ENCODE measurements at regions not wholly inside any gene's neighbourhood (a gene's known extent, or its start where the extent isn't known, plus 50 kb on each side); places are given as distances from the start of the nearest gene placed in this dataset.

DNA sequence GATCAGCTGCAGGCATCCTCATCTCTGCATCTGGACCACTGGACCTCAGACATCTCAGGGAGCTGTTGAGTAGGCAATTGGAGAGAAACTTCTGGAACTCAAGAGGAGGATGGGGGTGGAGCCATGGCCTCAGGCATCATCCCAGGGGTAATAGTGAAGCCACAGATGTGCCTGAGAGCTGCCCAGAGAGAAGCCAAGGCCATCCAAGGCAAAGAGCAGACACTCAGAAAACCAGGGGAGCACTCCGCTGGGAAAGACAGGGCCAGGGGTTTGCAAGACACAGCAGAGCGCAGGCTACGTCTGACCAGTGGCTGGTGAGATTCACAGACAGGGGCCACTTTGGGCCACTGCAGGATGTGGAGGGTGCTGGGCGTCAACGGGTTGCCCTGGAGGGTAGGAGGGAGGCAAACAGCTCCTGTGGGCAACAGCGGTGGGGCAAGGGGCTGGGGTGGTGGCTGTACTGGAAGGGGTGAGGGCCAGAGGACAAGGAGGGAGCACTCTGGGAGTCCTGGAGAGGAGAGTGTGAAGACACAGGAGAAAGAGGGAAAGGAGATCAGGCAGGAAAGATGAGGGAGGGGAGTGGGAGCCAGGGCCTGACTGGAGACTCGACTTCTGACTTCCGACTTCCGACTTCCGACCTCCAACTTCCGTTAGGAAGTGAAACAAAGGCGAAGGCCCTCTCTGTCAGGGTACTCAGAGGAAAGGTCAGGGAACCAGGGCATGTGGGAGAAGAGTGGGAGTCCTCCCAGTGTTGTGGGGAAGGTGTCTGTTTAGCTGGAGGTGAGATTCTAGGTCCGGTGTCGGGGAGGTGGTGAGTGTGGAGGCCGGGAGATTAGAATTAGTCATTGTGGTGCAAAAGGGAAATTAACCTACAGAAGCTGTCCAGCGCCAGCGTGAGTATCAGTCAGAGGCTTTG, 69.7 kb upstream of the ANTXRL start:
- TF ChIP-seq, protein P1, sequence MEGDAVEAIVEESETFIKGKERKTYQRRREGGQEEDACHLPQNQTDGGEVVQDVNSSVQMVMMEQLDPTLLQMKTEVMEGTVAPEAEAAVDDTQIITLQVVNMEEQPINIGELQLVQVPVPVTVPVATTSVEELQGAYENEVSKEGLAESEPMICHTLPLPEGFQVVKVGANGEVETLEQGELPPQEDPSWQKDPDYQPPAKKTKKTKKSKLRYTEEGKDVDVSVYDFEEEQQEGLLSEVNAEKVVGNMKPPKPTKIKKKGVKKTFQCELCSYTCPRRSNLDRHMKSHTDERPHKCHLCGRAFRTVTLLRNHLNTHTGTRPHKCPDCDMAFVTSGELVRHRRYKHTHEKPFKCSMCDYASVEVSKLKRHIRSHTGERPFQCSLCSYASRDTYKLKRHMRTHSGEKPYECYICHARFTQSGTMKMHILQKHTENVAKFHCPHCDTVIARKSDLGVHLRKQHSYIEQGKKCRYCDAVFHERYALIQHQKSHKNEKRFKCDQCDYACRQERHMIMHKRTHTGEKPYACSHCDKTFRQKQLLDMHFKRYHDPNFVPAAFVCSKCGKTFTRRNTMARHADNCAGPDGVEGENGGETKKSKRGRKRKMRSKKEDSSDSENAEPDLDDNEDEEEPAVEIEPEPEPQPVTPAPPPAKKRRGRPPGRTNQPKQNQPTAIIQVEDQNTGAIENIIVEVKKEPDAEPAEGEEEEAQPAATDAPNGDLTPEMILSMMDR (conservative IDR thresholded peaks at IDR 0.05; ENCODE audit: low read depth, low read length), result no peak
- no peak for TF ChIP-seq EZH2 (IDR thresholded peaks at IDR 0.05; ENCODE audit: borderline replicate concordance, low read depth, low read length, poor library complexity, severe bottlenecking)

Measured in A673 (cell line).